ENCODE measurements at regions not wholly inside any gene's neighbourhood (a gene's known extent, or its start where the extent isn't known, plus 50 kb on each side); places are given as distances from the start of the nearest gene placed in this dataset.

- no peak for TF ChIP-seq EZH2 (IDR thresholded peaks at IDR 0.05; ENCODE audit: borderline replicate concordance, low read length)
- TF ChIP-seq, protein P1, sequence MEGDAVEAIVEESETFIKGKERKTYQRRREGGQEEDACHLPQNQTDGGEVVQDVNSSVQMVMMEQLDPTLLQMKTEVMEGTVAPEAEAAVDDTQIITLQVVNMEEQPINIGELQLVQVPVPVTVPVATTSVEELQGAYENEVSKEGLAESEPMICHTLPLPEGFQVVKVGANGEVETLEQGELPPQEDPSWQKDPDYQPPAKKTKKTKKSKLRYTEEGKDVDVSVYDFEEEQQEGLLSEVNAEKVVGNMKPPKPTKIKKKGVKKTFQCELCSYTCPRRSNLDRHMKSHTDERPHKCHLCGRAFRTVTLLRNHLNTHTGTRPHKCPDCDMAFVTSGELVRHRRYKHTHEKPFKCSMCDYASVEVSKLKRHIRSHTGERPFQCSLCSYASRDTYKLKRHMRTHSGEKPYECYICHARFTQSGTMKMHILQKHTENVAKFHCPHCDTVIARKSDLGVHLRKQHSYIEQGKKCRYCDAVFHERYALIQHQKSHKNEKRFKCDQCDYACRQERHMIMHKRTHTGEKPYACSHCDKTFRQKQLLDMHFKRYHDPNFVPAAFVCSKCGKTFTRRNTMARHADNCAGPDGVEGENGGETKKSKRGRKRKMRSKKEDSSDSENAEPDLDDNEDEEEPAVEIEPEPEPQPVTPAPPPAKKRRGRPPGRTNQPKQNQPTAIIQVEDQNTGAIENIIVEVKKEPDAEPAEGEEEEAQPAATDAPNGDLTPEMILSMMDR (conservative IDR thresholded peaks at IDR 0.05 in 1 of 2, IDR thresholded peaks at IDR 0.05 in 1 of 2; ENCODE audit: extremely low read depth in 1 of 2, insufficient read depth in 1 of 2, low read depth in 1 of 2, low read length in 2 of 2), result no peak
Observed at GRCh38 chr7:15947754-15948153, 261.3 kb upstream of the MEOX2 start.
